Panc1 (cell line): ENCODE measurements at regions not wholly inside any gene's neighbourhood (a gene's known extent, or its start where the extent isn't known, plus 50 kb on each side); places are given as distances from the start of the nearest gene placed in this dataset.

ENCODE experiments used
- ATAC-seq: fragments of 200-7000 bp; cut with Tn5 transposase; 2 replicates; pipeline ENCODE4 v1.9.1; 2020; ENCODE audit warnings: mild to moderate bottlenecking, moderate library complexity
- BruUV-seq: library from RNA; stranded (reverse); fragments of 400-500 nt; replicated peaks from 2 replicates; lab custom pipeline; 2021; lab: Mats Ljungman, UMichigan
- CTCF ChIA-PET: fragments of 300-600 bp; sonication (Branson Sonifier 250); formaldehyde crosslinking; loops from one replicate; lab custom pipeline; 2022; ENCODE audit warnings: antibody characterized with exemption; lab: Charles Lee
- POLR2A ChIA-PET: fragments of 300-600 bp; sonication (Branson Sonifier 250); formaldehyde crosslinking; loops from one replicate; lab custom pipeline; 2022; ENCODE audit warnings: antibody characterized with exemption; lab: Charles Lee
- DNase-seq: peaks from one replicate; pipeline ENCODE4 v3.0.0-alpha.2; 2010; ENCODE audit warnings: low read depth, low spot score
- H3K27ac ChIP-seq: 2 replicates; pipeline ENCODE4 v1.5.1; 2011; ENCODE audit warnings: mild to moderate bottlenecking, low read length, inconsistent platforms
- H3K27me3 ChIP-seq: fragments of 200-500 bp; sonication (Bioruptor generic); 2 replicates; pipeline ENCODE4 v1.6.0; 2014; ENCODE audit warnings: low read length, inconsistent platforms; ENCODE audit not compliant: control insufficient read depth, insufficient read depth
- H3K36me3 ChIP-seq: fragments of 200-500 bp; sonication (Bioruptor generic); 2 replicates; pipeline ENCODE4 v1.5.1; 2014; ENCODE audit warnings: inconsistent platforms, mild to moderate bottlenecking, low read length, moderate library complexity; ENCODE audit not compliant: control insufficient read depth, insufficient read depth
- H3K4me1 ChIP-seq: 2 replicates; pipeline ENCODE4 v1.5.1; 2011; ENCODE audit warnings: inconsistent platforms, mild to moderate bottlenecking, low read length, moderate library complexity; ENCODE audit not compliant: control insufficient read depth, insufficient read depth
- H3K4me3 ChIP-seq, 2 experiments: 2 replicates each; pipeline ENCODE4 v1.5.1; 2011 to 2012; ENCODE audit warnings: low read depth in 2 of 2, low read length in 2 of 2, mild to moderate bottlenecking in 2 of 2, inconsistent platforms in 1 of 2, moderate library complexity in 1 of 2
- H3K9me3 ChIP-seq: fragments of 200-500 bp; sonication (Bioruptor generic); 2 replicates; pipeline ENCODE4 v1.5.1; 2014; ENCODE audit warnings: low read depth, mild to moderate bottlenecking, inconsistent platforms, low read length, moderate library complexity; ENCODE audit not compliant: control insufficient read depth, insufficient read depth
- CTCF ChIP-seq: fragments of 450-650 bp; IDR thresholded peaks from 2 replicates; pipeline ENCODE4 v1.5.1; 2017; ENCODE audit warnings: mild to moderate bottlenecking
- POLR2AphosphoS5 ChIP-seq: IDR thresholded peaks from 2 replicates; pipeline ENCODE4 v1.6.1; 2012; ENCODE audit warnings: mild to moderate bottlenecking, low read depth, low read length, moderate library complexity
- REST ChIP-seq, 2 experiments: IDR thresholded peaks; 2 replicates each; pipeline ENCODE4 v1.6.1; 2011 to 2012; ENCODE audit warnings: low read depth in 2 of 2, control low read depth in 1 of 2, low read length in 1 of 2, mild to moderate bottlenecking in 1 of 2, moderate library complexity in 1 of 2; ENCODE audit not compliant: insufficient read depth in 1 of 2
- SIN3A ChIP-seq: IDR thresholded peaks from 2 replicates; pipeline ENCODE4 v1.6.1; 2012; ENCODE audit warnings: low read depth, mild to moderate bottlenecking, low read length, moderate library complexity, borderline replicate concordance; ENCODE audit not compliant: insufficient read depth
- TCF7L2 ChIP-seq: IDR thresholded peaks from 2 replicates; pipeline ENCODE4 v1.6.1; 2011; ENCODE audit warnings: mild to moderate bottlenecking, low read depth, low read length, inconsistent platforms
- in situ Hi-C: cut with HindIII; loops from 2 replicates; pipeline ENCODE4 v1.10.0; 2016; ENCODE audit warnings: low sequenced_read_pairs, low pct_unique_long_range_greater_than_20kb
- intact Hi-C: fragments of 100-400 bp; cut with micrococcal nuclease; formaldehyde crosslinking; loops from one replicate; pipeline ENCODE4 v1.10.0; 2022; ENCODE audit not compliant: unreplicated experiment

- in situ Hi-C loops = no loop called here
- no peak for ATAC-seq
These were observed 200.4 kb upstream of the PCDH15 start for GRCh38 chr10:55001422-55001821.

GRCh38 chr10:54993148-54993547, 192.1 kb upstream of the PCDH15 start:
- ChIA-PET POLR2A (no interaction called here), CTCF (no interaction called here)
- intact Hi-C loops = no loop called here

More at GRCh38 chr10:55001422-55001821, 200.4 kb upstream of the PCDH15 start:
- BruUV-seq = no TSS peak
- no peaks in the 10 kb centered on the region for H3K27me3 ChIP-seq
- no peak for DNase-seq
- H3K27ac ChIP-seq = no peak overlapping the region
- TF ChIP-seq POLR2AphosphoS5 (no peak), REST (IDR thresholded peaks at IDR 0.05; ENCODE audit: insufficient read depth in 1 of 2, low read depth in 2 of 2, low read length in 1 of 2) (no peak), TCF7L2 (no peak), SIN3A (no peak), CTCF (no peak)
- intact Hi-C loops = no loop called here
- POLR2A ChIA-PET = no interaction called here
- CTCF ChIA-PET = interaction anchor here (0.6 kb wide), 1 partner anchor 132 kb away, joined by 3 read pairs; no protein-coding TSS in a partner anchor
- no peak overlapping the region for H3K4me3 ChIP-seq
- H3K9me3 ChIP-seq = 0 out of 2 replicates have a peak, but pooled peaks cover 5% of the 10 kb centered on the region
- no peaks in the 10 kb centered on the region for H3K36me3 ChIP-seq
- no peaks in the 10 kb centered on the region for H3K4me1 ChIP-seq

GRCh38 chr10:54985732-54986131, 184.7 kb upstream of the PCDH15 start:
- intact Hi-C loops = loop anchor here (5.0 kb wide), 1 partner anchor 277 kb away; no protein-coding TSS in a partner anchor

More at GRCh38 chr10:54993148-54993547, 192.1 kb upstream of the PCDH15 start:
- Histone ChIP-seq H3K36me3 (no peaks in the 10 kb centered on the region), H3K4me3 (no peak overlapping the region), H3K27ac (no peak overlapping the region), H3K4me1 (no peaks in the 10 kb centered on the region), H3K27me3 (no peaks in the 10 kb centered on the region), H3K9me3 (0 out of 2 replicates have a peak, but pooled peaks cover 5% of the 10 kb centered on the region)
- no peak for TF ChIP-seq SIN3A
- no peak for TF ChIP-seq POLR2AphosphoS5
- TF ChIP-seq TCF7L2 = no peak
- ATAC-seq (no peak), DNase-seq (no peak)
- in situ Hi-C loops = no loop called here
- BruUV-seq = no TSS peak

More at GRCh38 chr10:54985732-54986131, 184.7 kb upstream of the PCDH15 start:
- ChIA-PET POLR2A (no interaction called here), CTCF (no interaction called here)
- Histone ChIP-seq H3K27me3 (no peaks in the 10 kb centered on the region), H3K36me3 (no peaks in the 10 kb centered on the region), H3K27ac (no peak overlapping the region), H3K9me3 (no peaks in the 10 kb centered on the region), H3K4me1 (no peaks in the 10 kb centered on the region), H3K4me3 (no peak overlapping the region)
- no TSS peak for BruUV-seq
- DNase-seq (no peak), ATAC-seq (no peak)
- TF ChIP-seq CTCF (peak; percentile 49; the same call in 1 of the 2 replicates), TCF7L2 (no peak), SIN3A (no peak)
- in situ Hi-C loops = no loop called here
